Astrocyte (in vitro differentiated cells and primary cell): ENCODE measurements at regions not wholly inside any gene's neighbourhood (a gene's known extent, or its start where the extent isn't known, plus 50 kb on each side); places are given as distances from the start of the nearest gene placed in this dataset.

Source experiments
- DNase-seq: peaks from one replicate; pipeline ENCODE4 v3.0.0-alpha.2; 2010; ENCODE audit warnings: low read depth
- FAIRE-seq: peaks from 2 replicates; lab custom pipeline; 2011; peaks lifted over from hg19 to GRCh38; lab: Jason Lieb, UNC
- H2AFZ ChIP-seq: 2 replicates; pipeline ENCODE4 v1.6.0; 2012; ENCODE audit warnings: low read depth, low read length, inconsistent platforms
- H3K27ac ChIP-seq: 2 replicates; pipeline ENCODE4 v1.5.1; 2011; ENCODE audit warnings: low read depth, low read length, inconsistent platforms
- H3K27me3 ChIP-seq: 2 replicates; pipeline ENCODE4 v1.6.0; 2011; ENCODE audit warnings: low read length, inconsistent platforms; ENCODE audit not compliant: insufficient read depth
- H3K36me3 ChIP-seq: 2 replicates; pipeline ENCODE4 v1.5.1; 2011; ENCODE audit warnings: low read length, inconsistent platforms; ENCODE audit not compliant: insufficient read depth
- H3K4me1 ChIP-seq: 2 replicates; pipeline ENCODE4 v1.5.1; 2011; ENCODE audit warnings: low read length, inconsistent platforms; ENCODE audit not compliant: insufficient read depth
- H3K4me2 ChIP-seq: 2 replicates; pipeline ENCODE4 v1.6.0; 2012; ENCODE audit warnings: low read length, inconsistent platforms
- H3K4me3 ChIP-seq: 2 replicates; pipeline ENCODE4 v1.5.1; 2011; ENCODE audit warnings: low read depth, mild to moderate bottlenecking, low read length, inconsistent platforms; ENCODE audit not compliant: insufficient read depth
- H3K79me2 ChIP-seq: 2 replicates; pipeline ENCODE4 v1.6.0; 2012; ENCODE audit warnings: mild to moderate bottlenecking, low read length, inconsistent platforms; ENCODE audit not compliant: insufficient read depth
- H3K9ac ChIP-seq: 2 replicates; pipeline ENCODE4 v1.6.0; 2012; ENCODE audit warnings: mild to moderate bottlenecking, low read length, inconsistent platforms
- H3K9me3 ChIP-seq: 2 replicates; pipeline ENCODE4 v1.5.1; 2012; ENCODE audit warnings: low read depth, mild to moderate bottlenecking, low read length, inconsistent platforms; ENCODE audit not compliant: insufficient read depth
- H4K20me1 ChIP-seq: 2 replicates; pipeline ENCODE4 v1.6.0; 2012; ENCODE audit warnings: low read length, inconsistent platforms; ENCODE audit not compliant: insufficient read depth
- H3K27ac Mint-ChIP-seq: one replicate; pipeline ENCODE4 v1.8.0; 2021; ENCODE audit warnings: mild to moderate bottlenecking, mixed read lengths; ENCODE audit not compliant: unreplicated experiment
- H3K27me3 Mint-ChIP-seq: one replicate; pipeline ENCODE4 v1.8.0; 2021; ENCODE audit warnings: low read depth, mixed read lengths; ENCODE audit not compliant: unreplicated experiment
- H3K36me3 Mint-ChIP-seq: one replicate; pipeline ENCODE4 v1.8.0; 2021; ENCODE audit warnings: low read depth, mixed read lengths; ENCODE audit not compliant: unreplicated experiment
- H3K4me1 Mint-ChIP-seq: one replicate; pipeline ENCODE4 v1.8.0; 2021; ENCODE audit warnings: low read depth, mixed read lengths; ENCODE audit not compliant: unreplicated experiment
- H3K4me3 Mint-ChIP-seq: one replicate; pipeline ENCODE4 v1.8.0; 2021; ENCODE audit warnings: mild to moderate bottlenecking, moderate library complexity, mixed read lengths; ENCODE audit not compliant: unreplicated experiment
- H3K9me3 Mint-ChIP-seq: one replicate; pipeline ENCODE4 v1.8.0; 2021; ENCODE audit warnings: mild to moderate bottlenecking, mixed read lengths; ENCODE audit not compliant: unreplicated experiment
- CTCF ChIP-seq: IDR thresholded peaks from 2 replicates; pipeline ENCODE4 v1.5.1; 2011; ENCODE audit warnings: low read depth, mild to moderate bottlenecking, inconsistent platforms, low read length, moderate library complexity; ENCODE audit not compliant: insufficient read depth
- EZH2 ChIP-seq: IDR thresholded peaks from 2 replicates; pipeline ENCODE4 v1.6.1; 2012; ENCODE audit warnings: mild to moderate bottlenecking, low read length, inconsistent platforms; ENCODE audit not compliant: insufficient read depth

GRCh38 chr9:99750526-99750925, 71.2 kb upstream of the NR4A3 start:
- no peak overlapping the region for H3K4me3 Mint-ChIP-seq

GRCh38 chr9:99752417-99753109, 69.1 kb upstream of the NR4A3 start:
- Histone ChIP-seq H3K9me3 (no peaks in the 10 kb centered on the region), H3K4me2 (no peak overlapping the region), H3K36me3 (no peaks in the 10 kb centered on the region), H3K9ac (no peak overlapping the region), H3K4me3 (no peak overlapping the region), H4K20me1 (no peaks in the 10 kb centered on the region), H3K79me2 (no peaks in the 10 kb centered on the region), H3K27me3 (no peaks in the 10 kb centered on the region), H3K4me1 (no peaks in the 10 kb centered on the region), H2AFZ (no peak overlapping the region), H3K27ac (no peak overlapping the region)
- no peak overlapping the region for H3K4me3 Mint-ChIP-seq
- FAIRE-seq (peak; percentile 75), DNase-seq (peak; percentile 69)
- no peak for TF ChIP-seq CTCF
- no peak for TF ChIP-seq EZH2
- H3K27ac Mint-ChIP-seq = no peak overlapping the region
- peaks cover 7% of the 10 kb centered on the region for H3K4me1 Mint-ChIP-seq
- H3K36me3 Mint-ChIP-seq = no peaks in the 10 kb centered on the region
- no peaks in the 10 kb centered on the region for H3K27me3 Mint-ChIP-seq
- H3K9me3 Mint-ChIP-seq = peaks cover 2% of the 10 kb centered on the region

More at GRCh38 chr9:99750526-99750925, 71.2 kb upstream of the NR4A3 start:
- Mint-ChIP-seq H3K4me1 (peaks cover 7% of the 10 kb centered on the region), H3K36me3 (no peaks in the 10 kb centered on the region), H3K27me3 (no peaks in the 10 kb centered on the region), H3K9me3 (no peaks in the 10 kb centered on the region), H3K27ac (no peak overlapping the region)
- Histone ChIP-seq H3K4me3 (no peak overlapping the region), H3K9me3 (no peaks in the 10 kb centered on the region), H3K36me3 (no peaks in the 10 kb centered on the region), H2AFZ (no peak overlapping the region), H3K4me1 (no peaks in the 10 kb centered on the region), H3K4me2 (no peak overlapping the region), H3K79me2 (no peaks in the 10 kb centered on the region), H3K9ac (no peak overlapping the region), H3K27ac (no peak overlapping the region), H4K20me1 (no peaks in the 10 kb centered on the region), H3K27me3 (no peaks in the 10 kb centered on the region)
- FAIRE-seq (no peak), DNase-seq (no peak)
- TF ChIP-seq EZH2 = no peak
- no peak for TF ChIP-seq CTCF

GRCh38 chr9:99753436-99753835, 68.2 kb upstream of the NR4A3 start:
- no peak overlapping the region for H3K4me3 Mint-ChIP-seq
- peak; percentile 8 for DNase-seq
- H3K27ac Mint-ChIP-seq = no peak overlapping the region
- H3K9me3 ChIP-seq = no peaks in the 10 kb centered on the region
- no peaks in the 10 kb centered on the region for H3K36me3 ChIP-seq
- H4K20me1 ChIP-seq = no peaks in the 10 kb centered on the region
- peaks cover 7% of the 10 kb centered on the region for H3K4me1 Mint-ChIP-seq
- no peak for FAIRE-seq
- H3K36me3 Mint-ChIP-seq = no peaks in the 10 kb centered on the region
- no peak overlapping the region for H3K4me3 ChIP-seq
- H3K27ac ChIP-seq = no peak overlapping the region
- no peak for TF ChIP-seq CTCF
- no peak for TF ChIP-seq EZH2
- no peak overlapping the region for H2AFZ ChIP-seq
- no peaks in the 10 kb centered on the region for H3K27me3 ChIP-seq
- H3K27me3 Mint-ChIP-seq = no peaks in the 10 kb centered on the region
- H3K79me2 ChIP-seq = no peaks in the 10 kb centered on the region
- H3K4me1 ChIP-seq = no peaks in the 10 kb centered on the region
- no peak overlapping the region for H3K9ac ChIP-seq
- no peak overlapping the region for H3K4me2 ChIP-seq
- peaks cover 2% of the 10 kb centered on the region for H3K9me3 Mint-ChIP-seq
